CD14-positive monocyte (primary cell): ENCODE measurements at regions not wholly inside any gene's neighbourhood (a gene's known extent, or its start where the extent isn't known, plus 50 kb on each side); places are given as distances from the start of the nearest gene placed in this dataset.

Source experiments
- DNase-seq, 3 donors: peaks; one replicate each; pipeline ENCODE4 v3.0.0-alpha.2; 2011 to 2022
- H2AFZ ChIP-seq: 2 replicates; pipeline ENCODE4 v1.6.0; 2012; ENCODE audit warnings: mild to moderate bottlenecking, low read depth, low read length, inconsistent platforms; ENCODE audit not compliant: insufficient read depth, poor library complexity, severe bottlenecking
- H3K27ac ChIP-seq, 2 donors: 1 replicate in 1 of 2; 2 replicates in 1 of 2; pipeline ENCODE4 v1.5.1; 2012 to 2013; ENCODE audit warnings: low read length in 2 of 2, control low read depth in 1 of 2, inconsistent platforms in 1 of 2, low read depth in 1 of 2, mild to moderate bottlenecking in 1 of 2
- H3K27me3 ChIP-seq, 2 donors: one replicate each; pipeline versions ENCODE4 v1.6.0 to v1.6.1; 2011 to 2013; ENCODE audit warnings: low read length in 2 of 2; ENCODE audit not compliant: control insufficient read depth in 2 of 2, insufficient read depth in 2 of 2
- H3K36me3 ChIP-seq, 2 donors: replicated peaks in 1 of 2; 1 replicate in 1 of 2; 2 replicates in 1 of 2; pipeline versions ENCODE4 v1.5.1 to v1.6.1; 2012 to 2013; ENCODE audit warnings: low read length in 2 of 2, control low read depth in 1 of 2, inconsistent platforms in 1 of 2, mild to moderate bottlenecking in 1 of 2; ENCODE audit not compliant: insufficient read depth in 2 of 2, control insufficient read depth in 1 of 2
- H3K4me1 ChIP-seq, 2 donors: 1 replicate in 1 of 2; 2 replicates in 1 of 2; pipeline versions ENCODE4 v1.5.1 to v1.6.1; 2012 to 2013; ENCODE audit warnings: low read length in 2 of 2, control low read depth in 1 of 2, inconsistent platforms in 1 of 2, mild to moderate bottlenecking in 1 of 2, moderate library complexity in 1 of 2; ENCODE audit not compliant: insufficient read depth in 2 of 2, control insufficient read depth in 1 of 2
- H3K4me2 ChIP-seq: replicated peaks from 2 replicates; pipeline ENCODE3; 2012; ENCODE audit warnings: low read length, moderate library complexity, mild to moderate bottlenecking; ENCODE audit not compliant: poor library complexity, severe bottlenecking; ENCODE audit errors: extremely low read depth
- H3K4me3 ChIP-seq, 3 experiments: fragments of 200-600 bp in 1 of 3; sonication (generic) in 1 of 3; replicated peaks in 1 of 3; 1 replicate in 2 of 3; 2 replicates in 1 of 3; pipeline ENCODE4 v1.5.1; 2011 to 2013; ENCODE audit warnings: low read length in 3 of 3, mild to moderate bottlenecking in 3 of 3, control low read depth in 2 of 3, low read depth in 2 of 3, inconsistent platforms in 1 of 3, moderate library complexity in 1 of 3
- H3K79me2 ChIP-seq: 2 replicates; pipeline ENCODE4 v1.6.0; 2012; ENCODE audit warnings: mild to moderate bottlenecking, control low read depth, inconsistent platforms, low read length, moderate library complexity; ENCODE audit not compliant: insufficient read depth
- H3K9ac ChIP-seq: 2 replicates; pipeline ENCODE4 v1.6.0; 2017; ENCODE audit warnings: low read length, mild to moderate bottlenecking; ENCODE audit not compliant: insufficient read depth, poor library complexity, severe bottlenecking
- H3K9me3 ChIP-seq, 2 donors: replicated peaks in 1 of 2; 1 replicate in 1 of 2; 2 replicates in 1 of 2; pipeline versions ENCODE4 v1.5.1 to v1.6.1; 2012 to 2013; ENCODE audit warnings: low read length in 2 of 2, control low read depth in 1 of 2; ENCODE audit not compliant: control insufficient read depth in 1 of 2, insufficient read depth in 1 of 2
- H4K20me1 ChIP-seq: 2 replicates; pipeline ENCODE4 v1.6.0; 2012; ENCODE audit warnings: mild to moderate bottlenecking, low read length, control low read depth, moderate library complexity; ENCODE audit not compliant: insufficient read depth
- H3K27ac Mint-ChIP-seq, 7 donors: one replicate each; pipeline ENCODE4 v1.8.0; 2020; ENCODE audit warnings: mild to moderate bottlenecking in 7 of 7, mixed read lengths in 7 of 7, moderate library complexity in 6 of 7, inconsistent platforms in 2 of 7
- H3K27me3 Mint-ChIP-seq, 3 donors: one replicate each; pipeline ENCODE4 v1.8.0; 2021 to 2022; ENCODE audit warnings: low read depth in 3 of 3, mild to moderate bottlenecking in 3 of 3, mixed read lengths in 3 of 3, moderate library complexity in 3 of 3, inconsistent platforms in 1 of 3
- H3K36me3 Mint-ChIP-seq, 2 donors: one replicate each; pipeline ENCODE4 v1.8.0; 2020; ENCODE audit warnings: mixed read lengths in 2 of 2, inconsistent platforms in 1 of 2, mild to moderate bottlenecking in 1 of 2
- H3K4me1 Mint-ChIP-seq: one replicate; pipeline ENCODE4 v1.8.0; 2020; ENCODE audit warnings: mild to moderate bottlenecking, mixed read lengths
- H3K4me3 Mint-ChIP-seq, 2 donors: one replicate each; pipeline ENCODE4 v1.8.0; 2020; ENCODE audit warnings: mild to moderate bottlenecking in 2 of 2, mixed read lengths in 2 of 2, moderate library complexity in 1 of 2
- H3K9me3 Mint-ChIP-seq, 7 donors: one replicate each; pipeline ENCODE4 v1.8.0; 2020 to 2022; ENCODE audit warnings: mixed read lengths in 7 of 7, mild to moderate bottlenecking in 6 of 7, moderate library complexity in 6 of 7, inconsistent platforms in 2 of 7
- CTCF ChIP-seq: fragments of 200-600 bp; IDR thresholded peaks from one replicate; pipeline ENCODE4 v1.8.0; 2022; ENCODE audit warnings: antibody characterized with exemption, mild to moderate bottlenecking
- WGBS: methylation state at CpG from one replicate; pipeline ENCODE4 v1.1.5; 2013; ENCODE audit warnings: missing lambda C conversion rate; ENCODE audit not compliant: insufficient coverage; 5-methylcytosine and 5-hydroxymethylcytosine counted together
- intact Hi-C, 2 donors: fragments of 100-400 bp; cut with micrococcal nuclease; formaldehyde crosslinking; loops; one replicate each; pipeline versions ENCODE4 v1.15.0 to v1.15.1; 2023

- H3K9me3 Mint-ChIP-seq, result peaks cover 4 to 15% (median 6%) of the 10 kb centered on the region in 7 donors
- H3K79me2 ChIP-seq, result no peaks in the 10 kb centered on the region
- H3K9ac ChIP-seq, result no peak overlapping the region
- intact Hi-C loops, result no loop called here
- no peaks in the 10 kb centered on the region for H3K4me1 ChIP-seq
- H2AFZ ChIP-seq, result no peak overlapping the region
- no peak overlapping the region for H3K4me3 Mint-ChIP-seq
- H4K20me1 ChIP-seq, result no peaks in the 10 kb centered on the region
- no peak for TF ChIP-seq CTCF
- no peak overlapping the region for H3K27ac ChIP-seq
- no peaks in the 10 kb centered on the region for H3K27me3 Mint-ChIP-seq
- no peak for DNase-seq
- H3K4me2 ChIP-seq, result no peak overlapping the region
- no peaks in the 10 kb centered on the region for H3K36me3 ChIP-seq
- H3K9me3 ChIP-seq, result peaks cover 13 to 15% of the 10 kb centered on the region in 2 donors
- H3K4me1 Mint-ChIP-seq, result no peaks in the 10 kb centered on the region
- no peaks in the 10 kb centered on the region for H3K27me3 ChIP-seq
- no peak overlapping the region for H3K27ac Mint-ChIP-seq
- H3K4me3 ChIP-seq, result no peak overlapping the region
- WGBS, result no CpG with 5 or more reads among the region's 5 CpGs
- H3K36me3 Mint-ChIP-seq, result no peaks in the 10 kb centered on the region
Observed at GRCh38 chr13:64985075-64985474, 2245.1 kb downstream of the PCDH9 start.

DNA sequence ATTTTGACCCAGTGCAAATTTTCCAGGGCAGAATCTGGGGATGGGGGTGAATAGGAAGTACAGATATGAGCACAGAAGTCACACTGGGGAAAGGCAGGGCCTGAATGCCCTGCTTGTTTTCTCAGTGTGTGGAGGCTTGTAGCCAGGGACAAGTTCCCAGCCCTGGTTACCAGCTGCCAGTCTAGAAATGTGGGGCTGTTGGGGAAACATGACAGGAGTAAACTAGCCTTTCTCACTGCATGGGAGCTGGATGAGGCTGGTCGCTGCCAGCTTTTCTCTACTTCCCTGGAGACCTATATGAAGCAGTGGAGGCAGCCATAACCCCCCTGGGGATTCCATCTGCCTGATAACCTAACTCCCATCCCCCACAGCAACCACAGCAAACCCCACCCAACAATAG is 2267.7 kb downstream of the PCDH9 start:
- H3K36me3 Mint-ChIP-seq, result no peaks in the 10 kb centered on the region
- H3K9me3 Mint-ChIP-seq, result peaks cover 7 to 35% (median 16%) of the 10 kb centered on the region in 7 donors
- H3K4me3 Mint-ChIP-seq, result no peak overlapping the region
- Histone ChIP-seq H3K4me2 (no peak overlapping the region), H3K27me3 (no peaks in the 10 kb centered on the region), H3K9ac (no peak overlapping the region), H3K27ac (no peak overlapping the region), H3K4me3 (no peak overlapping the region), H3K36me3 (no peaks in the 10 kb centered on the region), H3K79me2 (no peaks in the 10 kb centered on the region), H2AFZ (no peak overlapping the region), H3K4me1 (no peaks in the 10 kb centered on the region), H4K20me1 (no peaks in the 10 kb centered on the region), H3K9me3 (peaks cover 29 to 31% of the 10 kb centered on the region in 2 donors)
- intact Hi-C loops, result no loop called here
- no CpG with 5 or more reads among the region's 1 CpG for WGBS
- TF ChIP-seq CTCF, result no peak
- H3K27ac Mint-ChIP-seq, result no peak overlapping the region
- H3K27me3 Mint-ChIP-seq, result peaks cover 0 to 1% (median 0%) of the 10 kb centered on the region in 3 donors
- no peaks in the 10 kb centered on the region for H3K4me1 Mint-ChIP-seq
- no peak for DNase-seq
